Natural killer cell (primary cell): ENCODE measurements at regions not wholly inside any gene's neighbourhood (a gene's known extent, or its start where the extent isn't known, plus 50 kb on each side); places are given as distances from the start of the nearest gene placed in this dataset.

Experiments used
- ATAC-seq, 3 donors: fragments of 150-1000 bp in 2 of 3; fragments of 200-7000 bp in 1 of 3; cut with Tn5 transposase; 1 replicate in 1 of 3; 2 replicates in 2 of 3; pipeline ENCODE4 v1.10.0; 2021; ENCODE audit warnings: mild to moderate bottlenecking in 2 of 3, moderate library complexity in 2 of 3
- DNase-seq, 2 donors: peaks; one replicate each; pipeline versions ENCODE4 v3.0.0 to v3.0.0-alpha.2; 2013 to 2021; ENCODE audit warnings: mixed read lengths in 1 of 2
- H3K27ac ChIP-seq: one replicate; pipeline ENCODE4 v1.5.1; 2013; ENCODE audit warnings: mild to moderate bottlenecking, low read length
- H3K27me3 ChIP-seq: one replicate; pipeline ENCODE4 v1.6.1; 2013; ENCODE audit warnings: low read length; ENCODE audit not compliant: control insufficient read depth, insufficient read depth
- H3K36me3 ChIP-seq: one replicate; pipeline ENCODE4 v1.6.1; 2013; ENCODE audit warnings: low read length; ENCODE audit not compliant: control insufficient read depth, insufficient read depth
- H3K4me1 ChIP-seq: one replicate; pipeline ENCODE4 v1.6.1; 2013; ENCODE audit warnings: low read length; ENCODE audit not compliant: control insufficient read depth, insufficient read depth
- H3K4me3 ChIP-seq: one replicate; pipeline ENCODE4 v1.5.1; 2013; ENCODE audit warnings: low read length
- H3K9me3 ChIP-seq: one replicate; pipeline ENCODE4 v1.6.1; 2013; ENCODE audit warnings: low read length; ENCODE audit not compliant: control insufficient read depth, insufficient read depth
- H3K27ac Mint-ChIP-seq, 2 donors: one replicate each; pipeline ENCODE4 v1.8.0; 2022; ENCODE audit warnings: mild to moderate bottlenecking in 2 of 2, mixed read lengths in 2 of 2, moderate library complexity in 1 of 2
- H3K27me3 Mint-ChIP-seq, 2 donors: one replicate each; pipeline ENCODE4 v1.8.0; 2022; ENCODE audit warnings: low read depth in 2 of 2, mixed read lengths in 2 of 2
- H3K36me3 Mint-ChIP-seq: one replicate; pipeline ENCODE4 v1.8.0; 2022; ENCODE audit warnings: mixed read lengths
- H3K4me1 Mint-ChIP-seq, 2 donors: one replicate each; pipeline ENCODE4 v1.8.0; 2022; ENCODE audit warnings: mixed read lengths in 2 of 2
- H3K4me3 Mint-ChIP-seq: one replicate; pipeline ENCODE4 v1.8.0; 2022; ENCODE audit warnings: mild to moderate bottlenecking, moderate library complexity, mixed read lengths
- H3K9me3 Mint-ChIP-seq, 2 donors: one replicate each; pipeline ENCODE4 v1.8.0; 2022; ENCODE audit warnings: mixed read lengths in 2 of 2
- WGBS: methylation state at CpG from one replicate; pipeline ENCODE4 v1.1.7; 2013; ENCODE audit warnings: missing lambda C conversion rate; ENCODE audit not compliant: insufficient coverage; 5-methylcytosine and 5-hydroxymethylcytosine counted together
- intact Hi-C: fragments of 100-400 bp; cut with micrococcal nuclease; formaldehyde crosslinking; loops from one replicate; pipeline ENCODE4 v1.14.2; 2022
- TF ChIP-seq, protein P1 (sequence below): fragments of 200-600 bp; IDR thresholded peaks from one replicate; pipeline ENCODE4 v1.8.0; 2022; ENCODE audit warnings: antibody characterized with exemption

DNA sequence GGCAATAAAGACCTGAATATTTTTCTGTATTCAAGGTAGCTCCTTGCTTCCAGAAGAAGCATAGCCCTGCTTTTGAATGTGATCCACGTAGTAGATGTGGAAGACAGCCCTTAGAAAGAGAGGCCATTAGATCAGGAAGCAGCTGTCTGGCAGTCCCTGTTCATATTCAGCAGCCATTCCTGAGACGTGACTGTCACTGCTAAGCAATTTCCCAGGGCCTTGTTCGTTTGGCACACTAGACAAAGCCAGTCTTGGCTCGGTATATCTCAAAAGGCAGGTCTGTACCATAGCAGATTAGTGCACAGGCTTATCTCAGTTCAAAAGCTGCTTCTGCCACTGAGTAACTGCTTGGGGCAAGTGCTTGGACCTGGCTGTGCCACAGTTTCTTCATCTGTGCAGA lies 287.8 kb upstream of the MCTP2 start:
- H3K27ac Mint-ChIP-seq, result no peak overlapping the region
- no peaks in the 10 kb centered on the region for H3K36me3 ChIP-seq
- no peaks in the 10 kb centered on the region for H3K9me3 ChIP-seq
- no peaks in the 10 kb centered on the region for H3K4me1 Mint-ChIP-seq
- no peaks in the 10 kb centered on the region for H3K27me3 ChIP-seq
- ATAC-seq (no peak), DNase-seq (no peak)
- H3K4me3 ChIP-seq, result no peak overlapping the region
- no peak overlapping the region for H3K4me3 Mint-ChIP-seq
- 89% methylated on average over 4 of the region's 4 CpGs for WGBS
- H3K27ac ChIP-seq, result no peak overlapping the region
- H3K36me3 Mint-ChIP-seq, result no peaks in the 10 kb centered on the region
- H3K4me1 ChIP-seq, result no peaks in the 10 kb centered on the region
- H3K9me3 Mint-ChIP-seq, result no peaks in the 10 kb centered on the region
- H3K27me3 Mint-ChIP-seq, result peaks cover 9 to 37% of the 10 kb centered on the region in 2 donors
- intact Hi-C loops, result no loop called here
- TF ChIP-seq, protein P1, sequence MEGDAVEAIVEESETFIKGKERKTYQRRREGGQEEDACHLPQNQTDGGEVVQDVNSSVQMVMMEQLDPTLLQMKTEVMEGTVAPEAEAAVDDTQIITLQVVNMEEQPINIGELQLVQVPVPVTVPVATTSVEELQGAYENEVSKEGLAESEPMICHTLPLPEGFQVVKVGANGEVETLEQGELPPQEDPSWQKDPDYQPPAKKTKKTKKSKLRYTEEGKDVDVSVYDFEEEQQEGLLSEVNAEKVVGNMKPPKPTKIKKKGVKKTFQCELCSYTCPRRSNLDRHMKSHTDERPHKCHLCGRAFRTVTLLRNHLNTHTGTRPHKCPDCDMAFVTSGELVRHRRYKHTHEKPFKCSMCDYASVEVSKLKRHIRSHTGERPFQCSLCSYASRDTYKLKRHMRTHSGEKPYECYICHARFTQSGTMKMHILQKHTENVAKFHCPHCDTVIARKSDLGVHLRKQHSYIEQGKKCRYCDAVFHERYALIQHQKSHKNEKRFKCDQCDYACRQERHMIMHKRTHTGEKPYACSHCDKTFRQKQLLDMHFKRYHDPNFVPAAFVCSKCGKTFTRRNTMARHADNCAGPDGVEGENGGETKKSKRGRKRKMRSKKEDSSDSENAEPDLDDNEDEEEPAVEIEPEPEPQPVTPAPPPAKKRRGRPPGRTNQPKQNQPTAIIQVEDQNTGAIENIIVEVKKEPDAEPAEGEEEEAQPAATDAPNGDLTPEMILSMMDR, result no peak

DNA sequence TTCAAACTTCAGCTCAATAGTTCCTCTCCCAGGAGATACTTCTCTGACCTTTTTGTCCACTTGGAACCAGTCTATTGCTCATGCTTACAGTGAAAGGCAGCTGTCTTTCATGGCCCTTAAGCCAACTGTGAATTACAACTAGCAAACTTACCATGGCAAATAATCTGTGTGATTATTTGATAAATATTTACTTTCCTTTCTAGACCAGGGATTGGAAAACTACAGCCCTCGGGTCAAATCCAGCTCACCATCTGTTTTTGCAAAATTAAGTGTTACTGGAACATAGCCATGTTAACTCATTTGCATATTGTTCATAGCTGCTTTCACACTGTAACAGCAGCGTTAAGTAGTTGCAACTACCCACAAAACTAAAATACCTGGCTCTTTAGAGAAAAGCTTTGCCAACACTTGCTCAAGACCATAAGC lies 289.1 kb upstream of the MCTP2 start:
- no peaks in the 10 kb centered on the region for H3K9me3 ChIP-seq
- H3K36me3 ChIP-seq, result no peaks in the 10 kb centered on the region
- Mint-ChIP-seq H3K4me1 (no peaks in the 10 kb centered on the region), H3K9me3 (no peaks in the 10 kb centered on the region), H3K36me3 (no peaks in the 10 kb centered on the region), H3K4me3 (no peak overlapping the region), H3K27ac (no peak overlapping the region), H3K27me3 (peaks cover 15 to 47% of the 10 kb centered on the region in 2 donors)
- H3K27me3 ChIP-seq, result no peaks in the 10 kb centered on the region
- no peak for DNase-seq
- 67% methylated on average over 2 of the region's 2 CpGs for WGBS
- no peaks in the 10 kb centered on the region for H3K4me1 ChIP-seq
- no peak overlapping the region for H3K4me3 ChIP-seq
- TF ChIP-seq, protein P1, result no peak
- no peak overlapping the region for H3K27ac ChIP-seq
- ATAC-seq, result no peak
- intact Hi-C loops, result no loop called here

DNA sequence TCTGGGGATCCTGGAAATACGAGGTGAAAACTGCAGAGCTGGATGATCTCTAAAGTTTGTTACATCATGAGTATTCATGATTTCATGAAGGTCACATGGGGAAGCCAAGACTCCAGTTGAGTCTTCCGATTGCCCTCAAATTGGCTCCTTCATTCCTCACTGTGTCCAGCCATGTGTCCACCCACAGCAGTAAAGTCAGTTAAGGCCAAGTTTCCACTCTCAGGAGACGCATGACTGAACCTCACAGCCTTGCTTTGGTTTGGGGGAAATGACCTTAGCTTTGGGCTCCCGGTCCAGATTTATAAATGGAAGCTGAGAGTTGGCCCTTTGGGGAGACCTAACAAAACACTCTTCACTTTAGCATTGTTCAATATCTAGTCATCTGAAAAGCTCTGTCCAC lies 289.7 kb upstream of the MCTP2 start:
- Mint-ChIP-seq H3K36me3 (no peaks in the 10 kb centered on the region), H3K9me3 (no peaks in the 10 kb centered on the region), H3K27me3 (peaks cover 15 to 43% of the 10 kb centered on the region in 2 donors), H3K4me3 (no peak overlapping the region), H3K4me1 (no peaks in the 10 kb centered on the region), H3K27ac (no peak overlapping the region)
- ATAC-seq (no peak), DNase-seq (no peak)
- H3K27me3 ChIP-seq, result no peaks in the 10 kb centered on the region
- WGBS, result 93% methylated on average over 4 of the region's 4 CpGs
- H3K27ac ChIP-seq, result no peak overlapping the region
- TF ChIP-seq, protein P1, result no peak
- H3K9me3 ChIP-seq, result no peaks in the 10 kb centered on the region
- H3K4me1 ChIP-seq, result no peaks in the 10 kb centered on the region
- intact Hi-C loops, result no loop called here
- no peaks in the 10 kb centered on the region for H3K36me3 ChIP-seq
- no peak overlapping the region for H3K4me3 ChIP-seq

DNA sequence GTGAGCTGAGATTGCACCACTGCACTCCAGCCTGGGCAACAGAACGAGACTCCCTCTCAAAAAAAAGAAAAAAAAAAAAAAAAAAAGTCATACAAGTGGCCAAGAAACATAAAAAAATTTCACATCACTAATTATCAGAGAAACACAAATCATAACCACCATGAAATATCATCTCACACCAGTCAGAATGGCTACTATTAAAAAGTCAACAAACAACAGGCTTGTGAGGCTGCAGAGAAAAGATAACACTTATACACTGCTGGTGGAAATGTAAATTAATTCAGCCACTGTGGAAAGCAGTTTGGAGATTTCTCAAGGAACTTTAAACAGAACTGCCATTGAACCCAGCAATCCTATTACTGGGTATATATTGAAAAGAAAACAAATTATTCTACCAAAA lies 291.1 kb upstream of the MCTP2 start:
- Mint-ChIP-seq H3K27me3 (peaks cover 13 to 31% of the 10 kb centered on the region in 2 donors), H3K27ac (no peak overlapping the region)
- intact Hi-C loops, result no loop called here

More for the DNA sequence above, 291.1 kb upstream of the MCTP2 start:
- Histone ChIP-seq H3K4me1 (no peaks in the 10 kb centered on the region), H3K36me3 (no peaks in the 10 kb centered on the region), H3K27me3 (no peaks in the 10 kb centered on the region), H3K27ac (no peak overlapping the region), H3K4me3 (no peak overlapping the region), H3K9me3 (no peaks in the 10 kb centered on the region)
- Mint-ChIP-seq H3K9me3 (no peaks in the 10 kb centered on the region), H3K36me3 (no peaks in the 10 kb centered on the region), H3K4me1 (no peaks in the 10 kb centered on the region), H3K4me3 (no peak overlapping the region)
- TF ChIP-seq, protein P1, result no peak
- DNase-seq (no peak), ATAC-seq (no peak)
- WGBS, result 80% methylated on average over 1 of the region's 1 CpG
